Motor neuron (in vitro differentiated cells): ENCODE measurements at regions not wholly inside any gene's neighbourhood (a gene's known extent, or its start where the extent isn't known, plus 50 kb on each side); places are given as distances from the start of the nearest gene placed in this dataset.
"Not testable (repeated sequence)": the region's sequence is repeated elsewhere in the genome, so short reads cannot be mapped to it uniquely, and the experiment has no call there.

Source experiments
- ATAC-seq, 8 experiments: fragments of 200-7000 bp; cut with Tn5 transposase; replicated peaks in 6 of 8; 2 replicates each; pipeline ENCODE4 v1.8.0; 2021; ENCODE audit warnings: mild to moderate bottlenecking in 8 of 8, moderate library complexity in 8 of 8
- H3K27ac ChIP-seq, 2 donors: fragments of 250-450 bp; sonication (Bioruptor Pico); 2 replicates each; pipeline ENCODE4 v1.9.0; 2021; ENCODE audit warnings: antibody characterized with exemption in 2 of 2, mild to moderate bottlenecking in 2 of 2, moderate library complexity in 1 of 2
- H3K4me1 ChIP-seq, 2 donors: fragments of 250-450 bp; sonication (Bioruptor Pico); replicated peaks in 1 of 2; 2 replicates each; pipeline ENCODE4 v1.6.1; 2021; ENCODE audit warnings: antibody characterized with exemption in 2 of 2, mild to moderate bottlenecking in 2 of 2, moderate library complexity in 1 of 2
- H3K4me3 ChIP-seq, 5 donors: fragments of 250-450 bp; sonication (Bioruptor Pico); 2 replicates each; pipeline ENCODE4 v1.9.0; 2021; ENCODE audit warnings: antibody characterized with exemption in 5 of 5, mild to moderate bottlenecking in 5 of 5, moderate library complexity in 4 of 5
- WGBS, 10 experiments: fragments of 450-650 bp; shearing (Covaris generic); methylation state at CpG; one replicate each; pipeline ENCODE4 v1.0.0; 2022; 5-methylcytosine and 5-hydroxymethylcytosine counted together
- in situ Hi-C, 9 experiments: fragments of 400-800 bp; cut with MboI; loops; one replicate each; pipeline ENCODE4 v1.15.0; 2021; ENCODE audit warnings: low sequenced_read_pairs in 9 of 9, low pct_unique_long_range_greater_than_20kb in 2 of 9; ENCODE audit not compliant: unreplicated experiment in 9 of 9

- ATAC-seq = no peak
- H3K4me3 ChIP-seq = no peak overlapping the region
- H3K4me1 ChIP-seq = no peaks in the 10 kb centered on the region
- 13 to 100% (median 41%) methylated on average over 1 to 2 of the region's 2 CpGs; no CpG with 5 or more reads in 4 of the 10 experiments for WGBS, 10 experiments
- H3K27ac ChIP-seq = no peak overlapping the region
- in situ Hi-C loops = no loop called here
Observed at GRCh38 chr9:101957705-101958104, 219.3 kb upstream of the GRIN3A start.

GRCh38 chr9:101951598-101951997 is 213.2 kb upstream of the GRIN3A start:
- ATAC-seq = no peak
- Histone ChIP-seq H3K4me1 (no peaks in the 10 kb centered on the region), H3K4me3 (no peak overlapping the region), H3K27ac (no peak overlapping the region)
- in situ Hi-C loops = no loop called here
- WGBS, 10 experiments = 0 to 89% (median 33%) methylated on average over 1 of the region's 1 CpG; no CpG with 5 or more reads in 1 of the 10 experiments

GRCh38 chr9:101931756-101932155 is 193.3 kb upstream of the GRIN3A start:
- no peaks in the 10 kb centered on the region for H3K4me1 ChIP-seq
- H3K4me3 ChIP-seq = no peak overlapping the region
- no peak overlapping the region for H3K27ac ChIP-seq
- 0 to 100% (median 52%) methylated on average over 1 to 2 of the region's 2 CpGs for WGBS, 10 experiments
- no peak for ATAC-seq
- in situ Hi-C loops = no loop called here

- in situ Hi-C loops = no loop called here
- H3K27ac ChIP-seq = no peak overlapping the region
- H3K4me1 ChIP-seq = no peaks in the 10 kb centered on the region
- peak in 3 of 8 experiments; percentile 19 to 93 (median 44) for ATAC-seq
- no peak overlapping the region for H3K4me3 ChIP-seq
Observed at GRCh38 chr9:101930783-101931182, 192.3 kb upstream of the GRIN3A start.

GRCh38 chr9:101925498-101925897 is 187.1 kb upstream of the GRIN3A start:
- H3K4me3 ChIP-seq = no peak overlapping the region
- peak in 3 of 8 experiments; percentile 28 to 64 (median 59) for ATAC-seq
- in situ Hi-C loops = no loop called here
- no peak overlapping the region for H3K27ac ChIP-seq
- no peaks in the 10 kb centered on the region for H3K4me1 ChIP-seq

- Histone ChIP-seq H3K4me3 (no peak overlapping the region), H3K4me1 (no peaks in the 10 kb centered on the region), H3K27ac (no peak overlapping the region)
- in situ Hi-C loops = no loop called here
- no peak for ATAC-seq
- 0 to 100% (median 0%) methylated on average over 1 of the region's 1 CpG; no CpG with 5 or more reads in 1 of the 10 experiments for WGBS, 10 experiments
Observed at GRCh38 chr9:101923451-101923850, 185.0 kb upstream of the GRIN3A start.

- ATAC-seq, H3K4me3 ChIP-seq, H3K4me1 ChIP-seq, H3K27ac ChIP-seq: not testable (repeated sequence)
- in situ Hi-C loops = loop anchor here in 1 of 9 experiments (10.0 kb wide), 1 partner anchor 62 kb away; no protein-coding TSS in a partner anchor
- 27 to 100% (median 80%) methylated on average over 1 to 2 of the region's 4 CpGs; no CpG with 5 or more reads in 4 of the 10 experiments for WGBS, 10 experiments
Observed at GRCh38 chr9:101916948-101917347, 178.5 kb upstream of the GRIN3A start.

GRCh38 chr9:101915482-101915881 is 177.0 kb upstream of the GRIN3A start:
- H3K27ac ChIP-seq = no peak overlapping the region
- WGBS, 10 experiments = 0 to 78% (median 0%) methylated on average over 1 of the region's 1 CpG; no CpG with 5 or more reads in 3 of the 10 experiments
- peak in 2 of 8 experiments; percentile 42 to 57 for ATAC-seq

GRCh38 chr9:101912698-101913097 is 174.3 kb upstream of the GRIN3A start:
- ATAC-seq = no peak
- Histone ChIP-seq H3K4me3 (no peak overlapping the region), H3K4me1 (no peaks in the 10 kb centered on the region), H3K27ac (no peak overlapping the region)
- in situ Hi-C loops = loop anchor here in 1 of 9 experiments (10.0 kb wide), 1 partner anchor 58 kb away; no protein-coding TSS in a partner anchor
- 0 to 100% (median 31%) methylated on average over 1 of the region's 1 CpG; no CpG with 5 or more reads in 2 of the 10 experiments for WGBS, 10 experiments

More at GRCh38 chr9:101915482-101915881, 177.0 kb upstream of the GRIN3A start:
- in situ Hi-C loops = loop anchor here in 1 of 9 experiments (10.0 kb wide), 1 partner anchor 61 kb away; no protein-coding TSS in a partner anchor
- H3K4me1 ChIP-seq = no peaks in the 10 kb centered on the region
- no peak overlapping the region for H3K4me3 ChIP-seq

GRCh38 chr9:101907466-101907865 is 169.0 kb upstream of the GRIN3A start:
- Histone ChIP-seq H3K4me1 (no peaks in the 10 kb centered on the region), H3K27ac (no peak overlapping the region), H3K4me3 (no peak overlapping the region)
- in situ Hi-C loops = no loop called here
- ATAC-seq = no peak
- WGBS, 10 experiments = 0 to 100% (median 84%) methylated on average over 1 to 2 of the region's 2 CpGs; no CpG with 5 or more reads in 4 of the 10 experiments

GRCh38 chr9:101904845-101905244 is 166.4 kb upstream of the GRIN3A start:
- in situ Hi-C loops = no loop called here
- H3K4me1 ChIP-seq = no peaks in the 10 kb centered on the region
- no peak overlapping the region for H3K27ac ChIP-seq
- ATAC-seq = no peak
- H3K4me3 ChIP-seq = no peak overlapping the region
- 20 to 100% (median 100%) methylated on average over 1 of the region's 1 CpG; no CpG with 5 or more reads in 1 of the 10 experiments for WGBS, 10 experiments

GRCh38 chr9:101902051-101902450 is 163.6 kb upstream of the GRIN3A start:
- Histone ChIP-seq H3K27ac (no peak overlapping the region), H3K4me1 (no peaks in the 10 kb centered on the region), H3K4me3 (no peak overlapping the region)
- no peak for ATAC-seq
- in situ Hi-C loops = no loop called here
- WGBS, 10 experiments = 0 to 100% (median 48%) methylated on average over 1 to 2 of the region's 2 CpGs

GRCh38 chr9:101897196-101897595 is 158.7 kb upstream of the GRIN3A start:
- Histone ChIP-seq H3K4me3 (no peak overlapping the region), H3K4me1 (no peaks in the 10 kb centered on the region), H3K27ac (no peak overlapping the region)
- 0 to 100% (median 73%) methylated on average over 1 of the region's 1 CpG; no CpG with 5 or more reads in 2 of the 10 experiments for WGBS, 10 experiments
- in situ Hi-C loops = no loop called here
- no peak for ATAC-seq
